A549 (cell line): ENCODE measurements at regions not wholly inside any gene's neighbourhood (a gene's known extent, or its start where the extent isn't known, plus 50 kb on each side); places are given as distances from the start of the nearest gene placed in this dataset.

ENCODE experiments used
- BHLHE40 ChIP-seq: IDR thresholded peaks from 2 replicates; pipeline ENCODE4 v1.6.1; 2012; ENCODE audit warnings: low read depth, low read length, inconsistent platforms
- CHD4 ChIP-seq: fragments of 200-600 bp; sonication (generic); IDR thresholded peaks from 2 replicates; pipeline ENCODE4 v1.6.1; 2016; ENCODE audit warnings: antibody characterized with exemption, mild to moderate bottlenecking, borderline replicate concordance
- CTCF ChIP-seq: fragments of >200 bp; sonication (Bioruptor Twin); formaldehyde crosslinking; IDR thresholded peaks from 3 replicates; pipeline ENCODE4 v1.5.1; 2016
- ELK1 ChIP-seq: fragments of 150-350 bp; IDR thresholded peaks from 2 replicates; pipeline ENCODE4 v1.6.1; 2014; ENCODE audit warnings: low read depth, mild to moderate bottlenecking, low read length
- EP300 ChIP-seq, 2 experiments: fragments of >200 bp; sonication (Bioruptor Twin); formaldehyde crosslinking; IDR thresholded peaks; 2 replicates in 1 of 2; 3 replicates in 1 of 2; pipeline ENCODE4 v1.6.1; 2016 to 2017
- ESRRA ChIP-seq: fragments of 150-350 bp; IDR thresholded peaks from 2 replicates; pipeline ENCODE4 v1.6.1; 2014; ENCODE audit warnings: mild to moderate bottlenecking, low read length, borderline replicate concordance
- HDAC2 ChIP-seq: fragments of 200-600 bp; sonication (generic); IDR thresholded peaks from 2 replicates; pipeline ENCODE4 v1.6.1; 2016
- MAX ChIP-seq: IDR thresholded peaks from 2 replicates; pipeline ENCODE4 v1.6.1; 2012
- PBX3 ChIP-seq: IDR thresholded peaks from 2 replicates; pipeline ENCODE4 v1.6.1; 2012
- POLR2A ChIP-seq: IDR thresholded peaks from 2 replicates; pipeline ENCODE4 v1.6.1; 2012; ENCODE audit warnings: mild to moderate bottlenecking, low read length
- POLR2AphosphoS2 ChIP-seq: conservative IDR thresholded peaks from 2 replicates; pipeline ENCODE4 v1.6.1; 2012; ENCODE audit warnings: low read length, improper control_type of control experiment, inconsistent platforms
- REST ChIP-seq: fragments of 200-600 bp; sonication (generic); IDR thresholded peaks from 2 replicates; pipeline ENCODE4 v1.6.1; 2016; ENCODE audit warnings: antibody characterized with exemption, mild to moderate bottlenecking, moderate library complexity
- RFX5 ChIP-seq: fragments of 450-650 bp; IDR thresholded peaks from 2 replicates; pipeline ENCODE4 v1.7.1; 2014; ENCODE audit warnings: antibody characterized with exemption, mild to moderate bottlenecking, moderate library complexity
- USF2 ChIP-seq: fragments of 450-650 bp; IDR thresholded peaks from 2 replicates; pipeline ENCODE4 v1.6.1; 2014; ENCODE audit warnings: antibody characterized with exemption

- TF ChIP-seq BHLHE40 (no peak), PBX3 (no peak), REST (no peak), CTCF (no peak), POLR2A (no peak), ESRRA (no peak), USF2 (no peak), ELK1 (no peak), MAX (no peak), HDAC2 (no peak), CHD4 (no peak), EP300 (IDR thresholded peaks at IDR 0.05) (no peak), RFX5 (no peak), POLR2AphosphoS2 (no peak)
Observed at GRCh38 chr3:1468145-1468544, 375.3 kb downstream of the CNTN6 start.
